CD4-positive, alpha-beta T cell (primary cell): ENCODE measurements at regions not wholly inside any gene's neighbourhood (a gene's known extent, or its start where the extent isn't known, plus 50 kb on each side); places are given as distances from the start of the nearest gene placed in this dataset.

ENCODE experiments used
- ATAC-seq: fragments of 200-7000 bp; cut with Tn5 transposase; one replicate; pipeline ENCODE4 v1.10.0; 2022; ENCODE audit warnings: mild to moderate bottlenecking; ENCODE audit not compliant: poor library complexity
- CTCF ChIA-PET: fragments of 350-600 bp; sonication (Branson Sonifier 250); formaldehyde crosslinking; loops from one replicate; lab custom pipeline; 2021; ENCODE audit warnings: antibody characterized with exemption, inconsistent platforms; lab: Charles Lee
- POLR2A ChIA-PET: fragments of 350-600 bp; sonication (Branson Sonifier 250); formaldehyde crosslinking; loops from one replicate; lab custom pipeline; 2021; ENCODE audit warnings: antibody characterized with exemption, inconsistent platforms; lab: Charles Lee
- DNase-seq, 14 experiments: peaks; one replicate each; pipeline ENCODE4 v3.0.0-alpha.2; 2013 to 2020; ENCODE audit warnings: mixed read lengths in 2 of 14
- H3K27ac ChIP-seq, 2 donors: one replicate each; pipeline versions ENCODE4 v1.5.1 to v1.7.0; 2013; ENCODE audit warnings: low read length in 2 of 2, low read depth in 1 of 2, mild to moderate bottlenecking in 1 of 2
- H3K27me3 ChIP-seq, 2 experiments: 1 replicate in 1 of 2; 2 replicates in 1 of 2; pipeline versions ENCODE4 v1.6.1 to v1.7.0; 2013; ENCODE audit warnings: low read length in 2 of 2, control low read depth in 1 of 2, mild to moderate bottlenecking in 1 of 2, moderate library complexity in 1 of 2; ENCODE audit not compliant: insufficient read depth in 2 of 2, control insufficient read depth in 1 of 2
- H3K36me3 ChIP-seq: one replicate; pipeline ENCODE4 v1.6.1; 2013; ENCODE audit warnings: low read length, control low read depth; ENCODE audit not compliant: insufficient read depth
- H3K4me1 ChIP-seq: one replicate; pipeline ENCODE4 v1.6.1; 2013; ENCODE audit warnings: low read length, control low read depth; ENCODE audit not compliant: insufficient read depth
- H3K4me3 ChIP-seq: one replicate; pipeline ENCODE4 v1.5.1; 2013; ENCODE audit warnings: mild to moderate bottlenecking, low read length, moderate library complexity
- H3K9me3 ChIP-seq, 2 experiments: 1 replicate in 1 of 2; 2 replicates in 1 of 2; pipeline versions ENCODE4 v1.6.1 to v1.7.0; 2013; ENCODE audit warnings: low read length in 2 of 2, mild to moderate bottlenecking in 2 of 2, control low read depth in 1 of 2, moderate library complexity in 1 of 2; ENCODE audit not compliant: control insufficient read depth in 1 of 2, insufficient read depth in 1 of 2
- H3K27ac Mint-ChIP-seq: one replicate; pipeline ENCODE4 v1.8.0; 2020; ENCODE audit warnings: mixed read lengths
- H3K27me3 Mint-ChIP-seq: one replicate; pipeline ENCODE4 v1.8.0; 2021; ENCODE audit warnings: mixed read lengths
- H3K36me3 Mint-ChIP-seq: one replicate; pipeline ENCODE4 v1.8.0; 2021; ENCODE audit warnings: low read depth, mixed read lengths
- H3K4me1 Mint-ChIP-seq: one replicate; pipeline ENCODE4 v1.8.0; 2021; ENCODE audit warnings: low read depth, mixed read lengths
- H3K4me3 Mint-ChIP-seq: one replicate; pipeline ENCODE4 v1.8.0; 2020; ENCODE audit warnings: mild to moderate bottlenecking, mixed read lengths
- H3K9me3 Mint-ChIP-seq: one replicate; pipeline ENCODE4 v1.8.0; 2020; ENCODE audit warnings: mixed read lengths
- intact Hi-C, 2 experiments: fragments of 100-400 bp; cut with DNase I in 1 of 2; cut with micrococcal nuclease in 1 of 2; formaldehyde crosslinking; loops; one replicate each; pipeline versions ENCODE4 v1.15.1 to v1.9.0; 2023 to 2025; cut with DNase I, micrococcal nuclease
- TF ChIP-seq, protein P1 (sequence below): fragments of 200-600 bp; IDR thresholded peaks from one replicate; pipeline ENCODE4 v1.8.0; 2022; ENCODE audit warnings: antibody characterized with exemption, mild to moderate bottlenecking

DNA sequence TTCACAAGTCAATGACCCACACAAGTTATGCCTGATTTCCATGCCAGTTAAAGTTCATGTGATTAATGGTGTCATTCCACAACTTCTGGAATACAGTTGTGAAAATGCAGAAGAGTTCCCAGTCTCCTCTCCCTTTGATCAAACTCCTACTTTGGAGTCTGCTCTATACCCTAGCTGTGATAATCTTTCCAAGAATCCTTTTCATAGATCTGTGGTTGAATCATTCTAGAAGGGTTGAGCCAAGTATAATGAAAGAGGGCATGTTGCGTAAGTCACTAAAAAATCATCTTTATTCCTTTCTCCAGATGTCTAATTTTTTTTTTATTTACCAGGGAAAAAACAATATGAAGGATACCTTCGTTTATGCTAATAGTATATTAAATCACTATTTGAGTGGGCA, 89.7 kb upstream of the CARD18 start:
- TF ChIP-seq, protein P1, sequence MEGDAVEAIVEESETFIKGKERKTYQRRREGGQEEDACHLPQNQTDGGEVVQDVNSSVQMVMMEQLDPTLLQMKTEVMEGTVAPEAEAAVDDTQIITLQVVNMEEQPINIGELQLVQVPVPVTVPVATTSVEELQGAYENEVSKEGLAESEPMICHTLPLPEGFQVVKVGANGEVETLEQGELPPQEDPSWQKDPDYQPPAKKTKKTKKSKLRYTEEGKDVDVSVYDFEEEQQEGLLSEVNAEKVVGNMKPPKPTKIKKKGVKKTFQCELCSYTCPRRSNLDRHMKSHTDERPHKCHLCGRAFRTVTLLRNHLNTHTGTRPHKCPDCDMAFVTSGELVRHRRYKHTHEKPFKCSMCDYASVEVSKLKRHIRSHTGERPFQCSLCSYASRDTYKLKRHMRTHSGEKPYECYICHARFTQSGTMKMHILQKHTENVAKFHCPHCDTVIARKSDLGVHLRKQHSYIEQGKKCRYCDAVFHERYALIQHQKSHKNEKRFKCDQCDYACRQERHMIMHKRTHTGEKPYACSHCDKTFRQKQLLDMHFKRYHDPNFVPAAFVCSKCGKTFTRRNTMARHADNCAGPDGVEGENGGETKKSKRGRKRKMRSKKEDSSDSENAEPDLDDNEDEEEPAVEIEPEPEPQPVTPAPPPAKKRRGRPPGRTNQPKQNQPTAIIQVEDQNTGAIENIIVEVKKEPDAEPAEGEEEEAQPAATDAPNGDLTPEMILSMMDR: no peak
- Histone ChIP-seq H3K27ac (no peak overlapping the region), H3K4me1 (no peaks in the 10 kb centered on the region), H3K9me3 (no peaks in the 10 kb centered on the region), H3K27me3 (no peaks in the 10 kb centered on the region), H3K4me3 (no peak overlapping the region), H3K36me3 (no peaks in the 10 kb centered on the region)
- no peak overlapping the region for H3K27ac Mint-ChIP-seq
- H3K9me3 Mint-ChIP-seq: no peaks in the 10 kb centered on the region
- intact Hi-C loops: no loop called here
- DNase-seq: no peak
- H3K27me3 Mint-ChIP-seq: peaks cover 13% of the 10 kb centered on the region
- no peaks in the 10 kb centered on the region for H3K36me3 Mint-ChIP-seq
- ChIA-PET CTCF (no interaction called here), POLR2A (no interaction called here)
- no peak for ATAC-seq
- H3K4me1 Mint-ChIP-seq: no peaks in the 10 kb centered on the region
- H3K4me3 Mint-ChIP-seq: no peak overlapping the region

DNA sequence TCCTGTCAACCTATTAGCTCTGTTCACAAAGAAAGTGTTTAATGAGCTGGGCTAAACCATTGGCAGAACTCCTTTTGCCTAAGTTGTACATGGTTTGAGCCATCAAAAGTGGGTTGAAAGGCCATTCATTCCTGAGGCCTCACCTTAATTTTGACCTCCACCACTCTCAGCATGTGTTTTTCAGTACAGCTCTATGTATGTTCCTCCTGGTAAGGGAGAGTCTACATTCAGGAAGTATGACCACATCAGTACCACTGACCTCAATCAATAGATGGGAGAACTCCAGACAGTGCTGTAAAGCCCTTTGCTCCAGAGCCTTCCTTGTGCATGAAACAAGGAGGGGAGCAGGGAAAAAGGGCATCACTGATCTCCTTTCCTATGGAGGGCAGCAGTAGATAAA, 87.8 kb upstream of the CARD18 start:
- no peaks in the 10 kb centered on the region for H3K36me3 ChIP-seq
- no peaks in the 10 kb centered on the region for H3K9me3 ChIP-seq
- no peaks in the 10 kb centered on the region for H3K27me3 ChIP-seq
- H3K27ac ChIP-seq: no peak overlapping the region
- no peak for ATAC-seq
- TF ChIP-seq, protein P1: no peak
- Mint-ChIP-seq H3K27me3 (peaks cover 13% of the 10 kb centered on the region), H3K36me3 (no peaks in the 10 kb centered on the region), H3K4me1 (no peaks in the 10 kb centered on the region), H3K27ac (no peak overlapping the region), H3K9me3 (no peaks in the 10 kb centered on the region), H3K4me3 (no peak overlapping the region)
- no peaks in the 10 kb centered on the region for H3K4me1 ChIP-seq
- intact Hi-C loops: no loop called here
- H3K4me3 ChIP-seq: no peak overlapping the region
- no peak for DNase-seq
- CTCF ChIA-PET: no interaction called here
- POLR2A ChIA-PET: no interaction called here

DNA sequence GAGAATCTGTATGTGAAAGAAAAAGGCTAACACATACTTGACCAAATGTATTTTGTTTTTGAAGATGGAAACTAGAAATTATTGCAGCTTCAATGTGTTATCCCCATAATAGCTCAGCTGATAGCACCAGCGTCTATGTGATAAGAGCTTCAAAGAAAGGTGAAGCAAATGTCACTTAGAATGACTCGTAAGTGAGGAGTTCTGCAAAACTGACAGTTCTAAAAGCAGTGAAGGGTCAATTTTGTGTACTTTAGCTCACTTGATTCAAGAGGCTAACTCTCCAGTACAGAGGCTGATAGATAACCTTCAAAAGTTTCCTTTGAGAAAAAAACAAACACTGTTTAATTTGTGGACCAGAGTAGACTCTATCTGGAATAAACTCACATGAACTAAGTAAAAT, 87.2 kb upstream of the CARD18 start:
- H3K9me3 Mint-ChIP-seq: no peaks in the 10 kb centered on the region
- no peak overlapping the region for H3K27ac Mint-ChIP-seq
- DNase-seq (no peak), ATAC-seq (no peak)
- Histone ChIP-seq H3K27me3 (no peaks in the 10 kb centered on the region), H3K4me3 (no peak overlapping the region), H3K9me3 (no peaks in the 10 kb centered on the region), H3K4me1 (no peaks in the 10 kb centered on the region), H3K27ac (no peak overlapping the region), H3K36me3 (no peaks in the 10 kb centered on the region)
- ChIA-PET POLR2A (no interaction called here), CTCF (no interaction called here)
- intact Hi-C loops: no loop called here
- H3K4me3 Mint-ChIP-seq: no peak overlapping the region
- no peaks in the 10 kb centered on the region for H3K36me3 Mint-ChIP-seq
- TF ChIP-seq, protein P1: no peak
- H3K4me1 Mint-ChIP-seq: no peaks in the 10 kb centered on the region
- H3K27me3 Mint-ChIP-seq: peaks cover 13% of the 10 kb centered on the region
